D721Med (cell line): ENCODE measurements at regions not wholly inside any gene's neighbourhood (a gene's known extent, or its start where the extent isn't known, plus 50 kb on each side); places are given as distances from the start of the nearest gene placed in this dataset.

Experiments used
- DNase-seq: peaks from one replicate; pipeline ENCODE4 v3.0.0; 2011; ENCODE audit warnings: low spot score; ENCODE audit not compliant: insufficient read length
- FAIRE-seq: peaks from 2 replicates; lab custom pipeline; 2011; peaks lifted over from hg19 to GRCh38; lab: Jason Lieb, UNC
- TF ChIP-seq, protein P1 (sequence below): IDR thresholded peaks from 2 replicates; pipeline ENCODE4 v1.5.1; 2012; ENCODE audit warnings: mild to moderate bottlenecking, control low read depth; ENCODE audit not compliant: insufficient read depth; ENCODE audit errors: missing control alignments

DNA sequence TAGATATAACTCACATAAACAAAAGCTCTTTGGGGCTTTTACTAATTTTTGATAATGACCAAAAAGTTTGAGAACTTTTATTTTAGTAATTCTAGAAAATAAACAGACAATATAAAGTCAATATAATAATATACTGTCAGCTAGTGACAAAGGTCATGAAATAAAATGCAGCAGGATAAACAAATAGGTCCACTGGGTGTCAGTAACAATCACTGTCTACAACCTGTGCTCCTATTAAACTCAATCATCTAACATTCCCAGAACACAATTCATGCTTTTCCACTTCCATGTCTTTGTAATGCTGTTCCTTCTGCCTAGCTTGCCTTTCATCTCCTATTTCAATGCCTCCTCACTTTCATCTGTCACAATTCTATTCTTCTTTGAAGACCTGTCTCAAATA, 186.1 kb downstream of the GIPC2 start:
- TF ChIP-seq, protein P1, sequence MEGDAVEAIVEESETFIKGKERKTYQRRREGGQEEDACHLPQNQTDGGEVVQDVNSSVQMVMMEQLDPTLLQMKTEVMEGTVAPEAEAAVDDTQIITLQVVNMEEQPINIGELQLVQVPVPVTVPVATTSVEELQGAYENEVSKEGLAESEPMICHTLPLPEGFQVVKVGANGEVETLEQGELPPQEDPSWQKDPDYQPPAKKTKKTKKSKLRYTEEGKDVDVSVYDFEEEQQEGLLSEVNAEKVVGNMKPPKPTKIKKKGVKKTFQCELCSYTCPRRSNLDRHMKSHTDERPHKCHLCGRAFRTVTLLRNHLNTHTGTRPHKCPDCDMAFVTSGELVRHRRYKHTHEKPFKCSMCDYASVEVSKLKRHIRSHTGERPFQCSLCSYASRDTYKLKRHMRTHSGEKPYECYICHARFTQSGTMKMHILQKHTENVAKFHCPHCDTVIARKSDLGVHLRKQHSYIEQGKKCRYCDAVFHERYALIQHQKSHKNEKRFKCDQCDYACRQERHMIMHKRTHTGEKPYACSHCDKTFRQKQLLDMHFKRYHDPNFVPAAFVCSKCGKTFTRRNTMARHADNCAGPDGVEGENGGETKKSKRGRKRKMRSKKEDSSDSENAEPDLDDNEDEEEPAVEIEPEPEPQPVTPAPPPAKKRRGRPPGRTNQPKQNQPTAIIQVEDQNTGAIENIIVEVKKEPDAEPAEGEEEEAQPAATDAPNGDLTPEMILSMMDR: no peak
- no peak for DNase-seq
- no peak for FAIRE-seq

DNA sequence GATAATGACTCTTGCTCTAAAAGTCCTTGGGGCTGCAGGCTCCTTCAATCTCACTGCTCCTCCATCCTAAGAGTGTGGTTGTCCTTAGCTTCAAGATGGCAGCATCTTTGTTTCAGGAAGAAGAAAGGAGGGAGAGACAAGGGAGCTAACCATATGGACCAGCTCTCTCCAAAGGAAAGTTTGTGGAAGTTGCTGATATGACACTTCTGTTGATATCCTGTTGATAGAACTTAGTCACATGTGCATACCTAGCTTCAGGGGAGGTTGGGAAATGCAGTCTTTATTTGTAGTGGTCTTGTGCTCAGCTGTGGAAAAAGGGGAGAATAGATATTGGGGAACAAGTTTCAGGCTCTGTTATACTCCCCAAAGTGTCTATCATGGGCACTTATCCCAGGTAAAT, 186.9 kb downstream of the GIPC2 start:
- DNase-seq (no peak), FAIRE-seq (no peak)
- TF ChIP-seq, protein P1: no peak

GRCh38 chr1:78234496-78234895, 188.7 kb downstream of the GIPC2 start:
- TF ChIP-seq, protein P1: no peak
- no peak for DNase-seq
- no peak for FAIRE-seq

DNA sequence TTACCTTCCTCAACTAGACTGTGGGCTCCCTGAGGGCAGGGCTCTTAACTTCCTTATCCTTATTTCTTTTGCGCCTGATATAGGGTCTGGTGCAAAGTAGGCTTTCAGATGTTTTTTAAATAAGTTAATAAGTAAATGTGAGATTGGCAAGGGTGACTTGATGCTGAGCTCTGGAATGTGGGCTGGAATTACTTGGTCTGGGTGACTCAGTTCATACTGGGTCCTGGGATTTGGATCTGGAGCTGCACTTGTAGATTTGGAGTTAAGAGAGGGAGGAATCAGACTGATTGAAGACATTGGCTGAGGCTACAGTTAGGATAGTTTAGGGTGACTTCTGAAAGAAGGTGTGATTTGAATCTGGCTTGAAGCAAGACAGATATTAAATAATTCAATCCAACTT, 190.9 kb downstream of the GIPC2 start:
- TF ChIP-seq, protein P1: no peak
- no peak for FAIRE-seq
- no peak for DNase-seq

GRCh38 chr1:78237364-78237916, 191.7 kb downstream of the GIPC2 start:
- TF ChIP-seq, protein P1: no peak
- no peak for FAIRE-seq
- no peak for DNase-seq

DNA sequence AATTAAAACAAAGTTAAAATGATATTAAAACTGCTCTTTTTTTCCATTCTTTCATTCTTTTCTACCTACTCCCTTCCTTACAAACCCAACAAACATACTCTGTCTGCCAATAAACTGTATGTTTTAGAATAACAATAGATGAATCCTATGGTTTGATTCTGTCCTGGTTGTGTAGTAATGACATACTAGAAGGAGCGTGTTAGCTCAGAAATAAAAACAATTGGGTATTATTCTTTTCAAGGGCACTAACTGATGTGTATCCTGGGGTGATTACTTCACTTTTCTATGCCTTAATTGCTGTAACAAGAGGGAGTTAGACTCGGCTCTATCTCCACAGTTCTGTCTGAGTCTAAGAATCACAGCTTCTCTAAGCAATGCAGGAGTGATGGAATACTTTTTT, 194.4 kb downstream of the GIPC2 start:
- TF ChIP-seq, protein P1: no peak

DNA sequence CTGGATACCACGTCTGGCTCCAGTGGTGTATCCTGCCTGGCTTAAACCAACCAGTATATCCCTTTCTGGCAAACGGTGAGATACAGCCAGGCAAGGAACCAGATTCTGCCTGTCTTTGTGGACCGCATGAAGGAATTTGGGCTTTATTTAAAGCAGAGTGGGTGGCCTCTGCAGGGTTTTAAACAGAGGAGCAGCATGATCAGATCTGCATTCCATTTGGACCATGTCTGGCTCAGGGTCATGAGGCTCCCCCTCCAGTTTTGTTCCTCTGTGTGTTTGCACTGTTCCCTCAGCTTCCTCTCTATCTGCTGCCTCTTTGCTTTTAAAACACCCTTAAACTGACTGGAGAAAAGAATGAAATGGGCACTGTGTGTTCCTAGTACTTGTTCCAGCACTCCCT, 195.0 kb downstream of the GIPC2 start:
- no peak for FAIRE-seq
- DNase-seq: no peak
- TF ChIP-seq, protein P1: no peak

More for the DNA sequence above, 194.4 kb downstream of the GIPC2 start:
- DNase-seq (no peak), FAIRE-seq (no peak)
